Stomach (tissue), 4 donors: ENCODE measurements at regions not wholly inside any gene's neighbourhood (a gene's known extent, or its start where the extent isn't known, plus 50 kb on each side); places are given as distances from the start of the nearest gene placed in this dataset.

Source experiments
- CTCF ChIP-seq, 7 experiments: fragments of 450-650 bp in 4 of 7; fragments of 200-600 bp in 3 of 7; sonication (generic) in 3 of 7; IDR thresholded peaks; one replicate each; pipeline ENCODE4 v1.5.1; 2016 to 2019; ENCODE audit warnings: antibody characterized with exemption in 7 of 7, control low read depth in 2 of 7, mild to moderate bottlenecking in 1 of 7
- POLR2A ChIP-seq, 4 donors: fragments of 450-650 bp; IDR thresholded peaks; one replicate each; pipeline ENCODE4 v1.6.1; 2016; ENCODE audit warnings: antibody characterized with exemption in 4 of 4, control low read depth in 2 of 4, mild to moderate bottlenecking in 1 of 4, moderate library complexity in 1 of 4
- POLR2AphosphoS5 ChIP-seq, 3 donors: sonication (generic); formaldehyde crosslinking; IDR thresholded peaks; one replicate each; pipeline ENCODE4 v1.6.1; 2016; ENCODE audit warnings: antibody characterized with exemption in 3 of 3

DNA sequence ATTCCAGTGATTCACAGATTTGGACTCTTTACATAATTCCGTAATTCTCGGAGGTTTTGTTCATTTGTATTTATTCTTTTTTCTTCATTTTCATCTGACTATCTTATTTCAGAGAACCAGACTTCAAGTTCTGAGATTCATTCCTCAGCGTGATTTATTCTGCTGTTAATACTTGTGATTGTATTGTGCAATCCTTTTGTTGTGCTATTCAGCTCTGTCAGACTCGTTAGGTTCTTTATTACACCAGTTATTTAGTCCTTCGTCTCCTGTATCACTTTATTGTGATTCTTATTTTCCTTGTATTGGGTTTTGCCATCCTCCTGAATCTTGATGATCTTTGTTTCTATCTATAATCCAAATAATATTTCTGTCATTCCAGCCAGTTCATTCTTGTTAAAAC is 529.3 kb upstream of the LRRTM4 start:
- TF ChIP-seq CTCF (IDR thresholded peaks at IDR 0.05), result no peak
- no peak for TF ChIP-seq POLR2A (IDR thresholded peaks at IDR 0.05)
- TF ChIP-seq POLR2AphosphoS5 (IDR thresholded peaks at IDR 0.05), result no peak
